ENCODE measurements at regions not wholly inside any gene's neighbourhood (a gene's known extent, or its start where the extent isn't known, plus 50 kb on each side); places are given as distances from the start of the nearest gene placed in this dataset.

DNA sequence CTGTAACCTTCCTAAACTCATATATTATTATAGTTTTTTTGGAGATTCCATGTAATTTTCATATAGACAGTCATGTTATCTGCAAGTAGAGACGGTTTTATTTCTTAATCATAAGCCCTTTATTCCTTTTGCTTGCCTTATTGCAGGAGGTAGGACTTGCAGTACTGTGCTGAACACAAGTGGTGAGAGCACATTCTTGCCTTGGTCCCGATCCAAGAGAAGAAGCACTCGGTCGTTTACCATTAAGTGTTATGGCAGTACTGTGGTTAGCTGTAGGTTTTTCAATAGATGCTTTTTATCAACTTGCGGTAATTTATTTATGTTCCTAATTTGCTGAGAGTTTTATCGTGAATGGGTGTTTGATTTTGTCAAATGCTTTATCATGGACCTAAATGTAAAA is 305.7 kb downstream of the DYSF start:
- Histone ChIP-seq H3K36me3 (ENCODE audit: insufficient read depth) (no peaks in the 10 kb centered on the region), H3K4me3 (no peak overlapping the region), H4K20me1 (replicated peaks; ENCODE audit: insufficient read depth) (no peaks in the 10 kb centered on the region), H3K4me1 (ENCODE audit: insufficient read depth) (peaks cover 5% of the 10 kb centered on the region; the same call in 1 of the 2 replicates), H2AFZ (no peak overlapping the region), H3K79me2 (replicated peaks; ENCODE audit: insufficient read depth) (no peaks in the 10 kb centered on the region), H3K9me2 (ENCODE audit: insufficient read depth) (0 out of 2 replicates have a peak, but pooled peaks cover 5% of the 10 kb centered on the region), H3F3A (replicated peaks; ENCODE audit: low read depth) (no peaks in the 10 kb centered on the region), H3K27me3 (ENCODE audit: insufficient read depth) (no peaks in the 10 kb centered on the region), H3K27ac (ENCODE audit: low read depth) (no peak overlapping the region), H3K4me2 (no peak overlapping the region)
- no peak for ATAC-seq
- Mint-ChIP-seq H3K9me3 (no peaks in the 10 kb centered on the region), H3K27me3 (ENCODE audit: insufficient read depth, low read depth, poor library complexity) (peaks cover 1% of the 10 kb centered on the region), H3K36me3 (ENCODE audit: low read depth) (no peaks in the 10 kb centered on the region), H3K27ac (no peak overlapping the region), H3K4me3 (no peak overlapping the region), H3K4me1 (peaks cover 16% of the 10 kb centered on the region)
- TF ChIP-seq NANOG (IDR thresholded peaks at IDR 0.05; ENCODE audit: borderline replicate concordance), result no peak
- DNase-seq (ENCODE audit: low spot score), result no peak

GRCh38 chr2:71757351-71757750 is 304.0 kb downstream of the DYSF start:
- Mint-ChIP-seq H3K36me3 (ENCODE audit: low read depth) (no peaks in the 10 kb centered on the region), H3K27me3 (ENCODE audit: insufficient read depth, low read depth, poor library complexity) (peaks cover 1% of the 10 kb centered on the region), H3K9me3 (no peaks in the 10 kb centered on the region), H3K4me3 (no peak overlapping the region), H3K27ac (no peak overlapping the region), H3K4me1 (peaks cover 16% of the 10 kb centered on the region)
- DNase-seq (ENCODE audit: low spot score) (no peak), ATAC-seq (no peak)
- Histone ChIP-seq H3F3A (replicated peaks; ENCODE audit: low read depth) (no peaks in the 10 kb centered on the region), H3K4me3 (no peak overlapping the region), H3K79me2 (replicated peaks; ENCODE audit: insufficient read depth) (no peaks in the 10 kb centered on the region), H4K20me1 (replicated peaks; ENCODE audit: insufficient read depth) (no peaks in the 10 kb centered on the region), H3K27me3 (ENCODE audit: insufficient read depth) (no peaks in the 10 kb centered on the region), H3K27ac (ENCODE audit: low read depth) (no peak overlapping the region), H3K4me1 (ENCODE audit: insufficient read depth) (peaks cover 5% of the 10 kb centered on the region; the same call in 1 of the 2 replicates), H2AFZ (peak overlapping the region; percentile 49; the same call in 1 of the 2 replicates), H3K4me2 (no peak overlapping the region), H3K36me3 (ENCODE audit: insufficient read depth) (no peaks in the 10 kb centered on the region), H3K9me2 (ENCODE audit: insufficient read depth) (0 out of 2 replicates have a peak, but pooled peaks cover 5% of the 10 kb centered on the region)
- TF ChIP-seq ZNF114 (CRISPR knock-in tag; IDR thresholded peaks at IDR 0.05), result no peak
- TF ChIP-seq, protein P1, sequence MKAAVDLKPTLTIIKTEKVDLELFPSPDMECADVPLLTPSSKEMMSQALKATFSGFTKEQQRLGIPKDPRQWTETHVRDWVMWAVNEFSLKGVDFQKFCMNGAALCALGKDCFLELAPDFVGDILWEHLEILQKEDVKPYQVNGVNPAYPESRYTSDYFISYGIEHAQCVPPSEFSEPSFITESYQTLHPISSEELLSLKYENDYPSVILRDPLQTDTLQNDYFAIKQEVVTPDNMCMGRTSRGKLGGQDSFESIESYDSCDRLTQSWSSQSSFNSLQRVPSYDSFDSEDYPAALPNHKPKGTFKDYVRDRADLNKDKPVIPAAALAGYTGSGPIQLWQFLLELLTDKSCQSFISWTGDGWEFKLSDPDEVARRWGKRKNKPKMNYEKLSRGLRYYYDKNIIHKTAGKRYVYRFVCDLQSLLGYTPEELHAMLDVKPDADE (IDR thresholded peaks at IDR 0.05), result no peak
- no peak for TF ChIP-seq EZH2 (IDR thresholded peaks at IDR 0.05; ENCODE audit: low read depth, unreplicated experiment)
- TF ChIP-seq STAT1 (IDR thresholded peaks at IDR 0.05; ENCODE audit: unreplicated experiment), result no peak
- no peak for TF ChIP-seq REST (IDR thresholded peaks at IDR 0.05; ENCODE audit: unreplicated experiment)
- TF ChIP-seq ZNF331 (CRISPR knock-in tag; IDR thresholded peaks at IDR 0.05; ENCODE audit: low read depth), result no peak
- no peak for TF ChIP-seq NANOG (IDR thresholded peaks at IDR 0.05; ENCODE audit: borderline replicate concordance)
- no peak for TF ChIP-seq CTCF (conservative IDR thresholded peaks at IDR 0.05; ENCODE audit: low read depth in 2 of 2)
